Prostate gland (tissue), 2 donors: ENCODE measurements at regions not wholly inside any gene's neighbourhood (a gene's known extent, or its start where the extent isn't known, plus 50 kb on each side); places are given as distances from the start of the nearest gene placed in this dataset.

Experiments used
- DNase-seq: peaks from one replicate; pipeline ENCODE4 v3.0.0-alpha.2; 2019; ENCODE audit warnings: low spot score
- H3K27ac ChIP-seq, 2 donors: fragments of 200-600 bp; sonication (generic); 2 replicates each; pipeline ENCODE4 v1.5.1; 2017 to 2019
- H3K27me3 ChIP-seq: fragments of 200-600 bp; sonication (generic); replicated peaks from 2 replicates; pipeline ENCODE4 v1.5.1; 2019; ENCODE audit not compliant: insufficient read depth
- H3K36me3 ChIP-seq, 2 donors: fragments of 200-600 bp; sonication (generic); 1 replicate in 1 of 2; 2 replicates in 1 of 2; pipeline versions ENCODE4 v1.5.1 to v1.8.1; 2017 to 2019
- H3K4me1 ChIP-seq: fragments of 200-600 bp; sonication (generic); replicated peaks from 2 replicates; pipeline ENCODE4 v1.5.1; 2019
- H3K4me3 ChIP-seq, 2 donors: fragments of 200-600 bp; sonication (generic); 2 replicates each; pipeline ENCODE4 v1.5.1; 2017 to 2019
- H3K9me3 ChIP-seq: fragments of 200-600 bp; sonication (generic); 2 replicates; pipeline ENCODE4 v1.5.1; 2017
- POLR2A ChIP-seq: fragments of 450-650 bp; IDR thresholded peaks from one replicate; pipeline ENCODE4 v1.6.1; 2016; ENCODE audit warnings: antibody characterized with exemption, mild to moderate bottlenecking
- POLR2AphosphoS5 ChIP-seq: sonication (generic); formaldehyde crosslinking; IDR thresholded peaks from one replicate; pipeline ENCODE4 v1.6.1; 2017; ENCODE audit warnings: antibody characterized with exemption
- WGBS: methylation state at CpG from one replicate; pipeline ENCODE4 v1.1.5; 2018; 5-methylcytosine and 5-hydroxymethylcytosine counted together
- intact Hi-C: fragments of 100-400 bp; cut with DNase I; formaldehyde crosslinking; loops from one replicate; pipeline ENCODE4 v1.14.2; 2022
- TF ChIP-seq, protein P1 (sequence below), 4 experiments: fragments of 200-600 bp in 2 of 4; fragments of 450-650 bp in 2 of 4; sonication (generic) in 2 of 4; IDR thresholded peaks; 1 replicate in 3 of 4; 2 replicates in 1 of 4; pipeline ENCODE4 v1.5.1; 2016 to 2019; ENCODE audit warnings: antibody characterized with exemption in 4 of 4, mild to moderate bottlenecking in 2 of 4, moderate library complexity in 2 of 4

DNA sequence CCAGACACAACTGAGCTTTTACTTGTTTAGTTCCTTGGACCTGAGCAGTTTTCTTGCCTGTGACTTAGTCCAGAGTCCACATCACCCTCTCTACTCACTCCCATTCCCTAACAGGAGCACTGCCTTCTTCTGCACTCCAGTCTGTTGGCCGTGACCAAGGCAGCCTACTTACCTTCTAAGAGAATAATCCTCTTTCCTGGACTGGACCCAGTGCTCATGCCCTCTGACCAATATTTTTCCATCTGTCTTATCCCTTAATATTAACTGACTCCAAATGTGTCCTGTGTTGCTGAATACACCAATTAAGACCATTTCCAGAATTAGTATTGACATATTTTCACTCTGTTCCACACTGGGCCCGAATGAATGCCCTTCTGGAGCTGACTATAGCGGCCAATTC, 681.0 kb upstream of the KIF2B start:
- H3K27ac ChIP-seq, result no peak overlapping the region
- H3K4me1 ChIP-seq, result no peaks in the 10 kb centered on the region
- no peak overlapping the region for H3K4me3 ChIP-seq
- TF ChIP-seq POLR2A (no peak), POLR2AphosphoS5 (no peak)
- TF ChIP-seq, protein P1, sequence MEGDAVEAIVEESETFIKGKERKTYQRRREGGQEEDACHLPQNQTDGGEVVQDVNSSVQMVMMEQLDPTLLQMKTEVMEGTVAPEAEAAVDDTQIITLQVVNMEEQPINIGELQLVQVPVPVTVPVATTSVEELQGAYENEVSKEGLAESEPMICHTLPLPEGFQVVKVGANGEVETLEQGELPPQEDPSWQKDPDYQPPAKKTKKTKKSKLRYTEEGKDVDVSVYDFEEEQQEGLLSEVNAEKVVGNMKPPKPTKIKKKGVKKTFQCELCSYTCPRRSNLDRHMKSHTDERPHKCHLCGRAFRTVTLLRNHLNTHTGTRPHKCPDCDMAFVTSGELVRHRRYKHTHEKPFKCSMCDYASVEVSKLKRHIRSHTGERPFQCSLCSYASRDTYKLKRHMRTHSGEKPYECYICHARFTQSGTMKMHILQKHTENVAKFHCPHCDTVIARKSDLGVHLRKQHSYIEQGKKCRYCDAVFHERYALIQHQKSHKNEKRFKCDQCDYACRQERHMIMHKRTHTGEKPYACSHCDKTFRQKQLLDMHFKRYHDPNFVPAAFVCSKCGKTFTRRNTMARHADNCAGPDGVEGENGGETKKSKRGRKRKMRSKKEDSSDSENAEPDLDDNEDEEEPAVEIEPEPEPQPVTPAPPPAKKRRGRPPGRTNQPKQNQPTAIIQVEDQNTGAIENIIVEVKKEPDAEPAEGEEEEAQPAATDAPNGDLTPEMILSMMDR (IDR thresholded peaks at IDR 0.05), result no peak
- DNase-seq, result no peak
- intact Hi-C loops, result no loop called here
- H3K9me3 ChIP-seq, result no peaks in the 10 kb centered on the region
- peaks cover 2% of the 10 kb centered on the region for H3K27me3 ChIP-seq
- no peaks in the 10 kb centered on the region for H3K36me3 ChIP-seq
- WGBS, result 91% methylated on average over 3 of the region's 3 CpGs

DNA sequence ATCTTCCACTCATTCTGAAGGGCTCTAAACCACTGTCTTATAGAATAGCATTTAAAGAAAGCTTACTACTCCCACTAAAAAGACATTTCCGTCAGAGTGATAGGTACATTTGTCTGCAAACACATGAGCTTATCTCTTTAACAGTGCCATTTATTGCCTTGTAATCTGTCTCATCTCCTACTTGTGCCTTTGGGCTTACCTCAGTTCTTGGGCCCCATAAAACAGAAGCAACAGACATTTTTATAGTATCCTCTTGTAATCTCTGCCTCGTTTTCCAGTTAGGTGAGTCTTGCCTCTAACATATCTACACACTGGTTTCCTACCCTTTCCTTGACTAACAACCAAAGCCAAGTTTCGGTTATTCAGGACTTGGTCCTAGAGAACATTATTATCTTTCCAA, 681.4 kb upstream of the KIF2B start:
- DNase-seq, result peak; percentile 4
- intact Hi-C loops, result no loop called here
- 32% methylated on average over 3 of the region's 3 CpGs for WGBS
- Histone ChIP-seq H3K27me3 (peaks cover 2% of the 10 kb centered on the region), H3K4me1 (no peaks in the 10 kb centered on the region), H3K27ac (no peak overlapping the region), H3K36me3 (no peaks in the 10 kb centered on the region), H3K4me3 (no peak overlapping the region), H3K9me3 (no peaks in the 10 kb centered on the region)
- TF ChIP-seq, protein P1 (IDR thresholded peaks at IDR 0.05), result no peak
- TF ChIP-seq POLR2AphosphoS5, result peak; percentile 76

DNA sequence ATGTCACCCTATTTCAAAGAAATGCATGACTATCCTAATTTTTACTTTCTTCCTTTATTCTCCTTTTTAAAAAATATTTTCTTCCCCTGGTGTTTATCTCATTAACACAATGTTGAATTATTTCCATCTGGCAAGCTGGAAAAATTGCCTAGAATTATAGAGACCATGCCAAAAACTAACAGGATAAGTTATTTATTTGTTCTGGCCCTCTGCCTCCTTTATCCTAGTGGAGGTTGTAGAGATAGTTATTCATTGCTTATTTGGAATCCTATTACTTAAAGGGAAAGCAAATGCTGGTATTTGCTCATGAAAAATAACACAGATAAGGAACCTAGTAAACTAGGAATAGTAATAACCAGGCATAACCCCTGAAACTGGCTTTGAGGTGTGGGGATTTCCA, 684.9 kb upstream of the KIF2B start:
- Histone ChIP-seq H3K4me3 (no peak overlapping the region), H3K36me3 (no peaks in the 10 kb centered on the region), H3K4me1 (no peaks in the 10 kb centered on the region), H3K27ac (no peak overlapping the region), H3K9me3 (no peaks in the 10 kb centered on the region), H3K27me3 (no peaks in the 10 kb centered on the region)
- intact Hi-C loops, result no loop called here
- DNase-seq, result no peak
- TF ChIP-seq, protein P1 (IDR thresholded peaks at IDR 0.05), result no peak

DNA sequence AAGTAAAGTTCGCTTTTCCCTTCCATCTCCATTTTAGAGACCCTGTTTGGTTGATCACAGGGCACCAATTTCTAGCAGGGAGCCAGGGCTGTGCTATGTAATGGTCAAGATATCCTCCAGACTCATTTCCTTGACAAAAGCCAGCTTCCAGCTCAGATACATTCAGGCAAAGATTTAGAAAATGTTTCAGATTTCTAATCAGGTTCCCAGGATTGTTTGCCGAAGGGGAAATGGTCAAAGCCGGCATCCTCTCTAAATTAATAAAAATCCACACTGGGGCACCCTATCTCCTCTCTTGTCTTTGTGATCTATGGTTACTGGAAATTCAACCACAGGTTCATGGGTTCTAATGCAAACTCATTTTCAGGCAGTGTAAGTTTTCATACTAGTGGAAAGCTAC, 686.8 kb upstream of the KIF2B start:
- no peaks in the 10 kb centered on the region for H3K27me3 ChIP-seq
- no peaks in the 10 kb centered on the region for H3K36me3 ChIP-seq
- TF ChIP-seq POLR2AphosphoS5 (no peak), POLR2A (no peak)
- TF ChIP-seq, protein P1 (IDR thresholded peaks at IDR 0.05), result no peak
- no peaks in the 10 kb centered on the region for H3K9me3 ChIP-seq
- no peak overlapping the region for H3K4me3 ChIP-seq
- no peaks in the 10 kb centered on the region for H3K4me1 ChIP-seq
- no peak overlapping the region for H3K27ac ChIP-seq
- intact Hi-C loops, result no loop called here
- WGBS, result 67% methylated on average over 3 of the region's 3 CpGs
- no peak for DNase-seq

DNA sequence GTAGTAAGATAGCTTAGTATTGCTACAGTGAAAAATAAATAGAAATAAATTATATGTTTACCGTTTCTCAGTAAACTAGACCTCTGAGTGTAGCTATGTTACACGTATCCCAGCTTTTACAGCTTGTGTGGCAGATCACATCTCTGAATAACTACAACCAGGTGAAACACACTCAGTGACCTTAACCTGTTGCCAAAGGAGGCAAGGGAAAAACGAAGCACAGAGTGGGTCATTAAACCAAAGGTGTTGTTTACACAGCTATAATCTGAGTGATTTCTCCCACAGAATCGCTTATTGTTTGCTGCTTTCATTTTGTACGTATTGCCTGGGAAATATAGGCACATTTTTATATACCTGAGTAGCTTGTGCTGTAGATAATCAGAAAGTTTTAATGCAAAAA, 688.2 kb upstream of the KIF2B start:
- no peak overlapping the region for H3K4me3 ChIP-seq
- TF ChIP-seq POLR2A (no peak), POLR2AphosphoS5 (no peak)
- no peaks in the 10 kb centered on the region for H3K4me1 ChIP-seq
- WGBS, result 47% methylated on average over 5 of the region's 5 CpGs
- H3K36me3 ChIP-seq, result no peaks in the 10 kb centered on the region
- no peak for DNase-seq
- no peak overlapping the region for H3K27ac ChIP-seq
- no peaks in the 10 kb centered on the region for H3K27me3 ChIP-seq
- intact Hi-C loops, result no loop called here
- H3K9me3 ChIP-seq, result no peaks in the 10 kb centered on the region
